NCI-H2196 (cell line): ENCODE measurements at regions not wholly inside any gene's neighbourhood (a gene's known extent, or its start where the extent isn't known, plus 50 kb on each side); places are given as distances from the start of the nearest gene placed in this dataset.

Experiments used
- DNase-seq: peaks from one replicate; lab custom pipeline; 2025; ENCODE audit not compliant: unreplicated experiment; lab: John Stamatoyannopoulos, UW

GRCh38 chr12:108066583-108067577 lies 62.2 kb upstream of the WSCD2 start:
- no peak for DNase-seq

GRCh38 chr12:108069651-108070165 lies 59.4 kb upstream of the WSCD2 start:
- DNase-seq, result no peak

GRCh38 chr12:108075561-108075960 lies 53.5 kb upstream of the WSCD2 start:
- DNase-seq, result no peak

GRCh38 chr12:108076556-108076955 lies 52.5 kb upstream of the WSCD2 start:
- no peak for DNase-seq

DNA sequence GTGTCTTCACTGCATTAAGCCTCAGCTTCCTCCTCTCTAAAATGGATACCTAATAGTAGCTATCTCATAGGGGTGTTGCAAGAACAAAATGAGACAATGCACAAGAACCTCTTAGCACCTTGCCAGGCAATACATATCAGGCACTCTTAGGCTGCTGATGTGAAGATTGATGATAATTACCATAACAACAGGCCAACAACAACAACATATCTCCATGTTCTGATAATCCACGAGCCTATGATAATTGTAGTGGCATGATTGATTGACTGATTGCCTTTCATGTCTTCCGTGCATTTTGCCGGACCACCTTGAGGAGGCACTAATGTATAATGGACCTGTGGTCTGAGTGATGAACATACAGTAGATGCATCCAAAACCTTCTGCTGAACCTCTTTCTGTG lies 50.7 kb upstream of the WSCD2 start:
- no peak for DNase-seq
